Small intestine (tissue), 7 donors: ENCODE measurements at regions not wholly inside any gene's neighbourhood (a gene's known extent, or its start where the extent isn't known, plus 50 kb on each side); places are given as distances from the start of the nearest gene placed in this dataset.
"Not testable (repeated sequence)": the region's sequence is repeated elsewhere in the genome, so short reads cannot be mapped to it uniquely, and the experiment has no call there.

Experiments
- DNase-seq, 2 donors: peaks; one replicate each; pipeline versions ENCODE4 v3.0.0 to v3.0.0-alpha.2; 2013
- FAIRE-seq: peaks from 2 replicates; lab custom pipeline; 2012; peaks lifted over from hg19 to GRCh38; lab: Jason Lieb, UNC
- H3K27ac ChIP-seq, 3 donors: one replicate each; pipeline ENCODE4 v1.5.1; 2013; ENCODE audit warnings: low read length in 2 of 3, mild to moderate bottlenecking in 2 of 3, control low read depth in 1 of 3, inconsistent platforms in 1 of 3, low read depth in 1 of 3, moderate library complexity in 1 of 3
- H3K27me3 ChIP-seq, 3 donors: one replicate each; pipeline ENCODE4 v1.6.1; 2013; ENCODE audit warnings: low read length in 3 of 3, inconsistent platforms in 1 of 3; ENCODE audit not compliant: control insufficient read depth in 3 of 3, insufficient read depth in 3 of 3
- H3K36me3 ChIP-seq, 3 donors: one replicate each; pipeline ENCODE4 v1.6.1; 2013; ENCODE audit warnings: low read length in 3 of 3, inconsistent platforms in 1 of 3, low read depth in 1 of 3, mild to moderate bottlenecking in 1 of 3, moderate library complexity in 1 of 3; ENCODE audit not compliant: control insufficient read depth in 3 of 3, insufficient read depth in 2 of 3
- H3K4me1 ChIP-seq, 3 donors: one replicate each; pipeline ENCODE4 v1.6.1; 2013; ENCODE audit warnings: low read length in 2 of 3, inconsistent platforms in 1 of 3, low read depth in 1 of 3, mild to moderate bottlenecking in 1 of 3, moderate library complexity in 1 of 3; ENCODE audit not compliant: control insufficient read depth in 3 of 3, insufficient read depth in 2 of 3
- H3K4me3 ChIP-seq, 3 donors: one replicate each; pipeline ENCODE4 v1.5.1; 2013; ENCODE audit warnings: low read length in 3 of 3, control low read depth in 1 of 3, inconsistent platforms in 1 of 3, low read depth in 1 of 3, mild to moderate bottlenecking in 1 of 3, moderate library complexity in 1 of 3
- H3K9me3 ChIP-seq, 2 donors: one replicate each; pipeline ENCODE4 v1.6.1; 2013; ENCODE audit warnings: low read depth in 1 of 2, low read length in 1 of 2; ENCODE audit not compliant: control insufficient read depth in 2 of 2, insufficient read depth in 1 of 2
- WGBS, 3 donors: extraction: QIAGEN DNeasy Blood & Tissue Kit; methylation state at CpG; one replicate each; pipeline ENCODE4 v1.1.7; 2013; 5-methylcytosine and 5-hydroxymethylcytosine counted together
- donor health status: healthy with polysubstance abuse.
- donor health status: control.
- donor health status: control.
- donor health status: Bipolar disorder and iron deficiency.
- donor health status: healthy.

DNA sequence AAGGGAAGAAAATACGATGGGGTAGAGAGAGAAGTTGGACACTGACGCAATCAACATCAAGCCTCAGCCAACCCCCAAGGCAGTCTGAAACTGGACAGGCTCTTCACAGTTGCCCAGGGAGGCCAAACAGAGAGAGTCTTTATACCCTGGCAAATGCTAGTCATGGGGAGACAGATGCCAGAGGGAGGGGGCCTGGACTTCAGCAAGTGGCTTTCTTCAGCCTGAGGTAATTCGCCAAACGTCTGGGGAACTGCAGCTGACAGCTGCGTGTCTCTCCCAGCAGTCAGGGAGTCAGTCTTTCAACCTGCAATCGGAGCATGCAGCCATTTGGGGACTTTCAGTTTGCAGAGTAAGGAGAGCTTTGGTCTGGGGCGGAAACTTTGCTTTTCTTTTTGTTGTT, 521.6 kb downstream of the TRIML1 start:
- DNase-seq (no peak), FAIRE-seq (no peak)
- Histone ChIP-seq H3K4me1 (no peaks in the 10 kb centered on the region), H3K4me3 (no peak overlapping the region), H3K9me3 (peaks cover 0 to 3% of the 10 kb centered on the region in 2 donors), H3K36me3 (no peaks in the 10 kb centered on the region), H3K27ac (no peak overlapping the region), H3K27me3 (no peaks in the 10 kb centered on the region)
- WGBS, 3 donors, result 84 to 91% (median 90%) methylated on average over 7 of the region's 7 CpGs

DNA sequence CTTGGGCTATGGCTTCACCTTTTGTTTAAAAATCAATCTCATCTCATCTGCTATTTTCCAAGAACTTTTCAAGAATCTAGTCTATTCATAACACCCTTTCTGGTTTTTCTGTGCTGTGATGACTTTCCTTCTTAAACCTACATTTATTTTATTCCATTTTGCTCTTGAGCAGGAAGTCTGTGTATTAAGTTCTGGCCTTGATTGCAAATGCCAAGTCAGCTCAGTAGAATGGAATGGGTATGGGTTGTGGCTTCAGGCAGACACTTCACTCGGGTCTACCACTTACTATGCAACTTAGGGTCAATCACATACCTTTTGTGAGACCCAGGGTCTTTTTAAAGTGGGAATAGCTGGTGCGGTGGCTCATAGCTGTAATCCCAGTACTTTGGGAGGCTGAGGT, 522.3 kb downstream of the TRIML1 start:
- FAIRE-seq, result no peak
- 83 to 86% (median 84%) methylated on average over 2 of the region's 2 CpGs for WGBS, 3 donors
- no peaks in the 10 kb centered on the region for H3K4me1 ChIP-seq

DNA sequence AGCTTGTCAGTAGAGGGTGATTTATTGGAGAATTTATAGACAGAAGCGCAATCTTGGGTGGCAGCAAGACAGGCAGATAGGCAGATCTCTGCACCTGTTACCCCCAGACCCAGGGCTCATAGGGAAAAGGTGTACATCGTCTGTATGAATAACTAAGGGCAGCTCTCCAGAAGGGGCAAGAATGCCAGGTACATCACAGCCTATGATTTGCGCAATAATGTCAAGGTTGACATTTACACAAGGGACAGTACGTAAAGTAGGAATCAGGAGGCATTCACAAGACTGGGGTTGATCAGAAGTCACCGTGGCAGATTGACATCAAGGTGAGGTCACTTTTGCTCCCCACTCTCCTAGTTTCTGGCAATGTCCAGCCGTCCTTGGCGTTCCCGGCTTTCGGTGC, 524.1 kb downstream of the TRIML1 start:
- DNase-seq (no peak), FAIRE-seq (no peak)
- Histone ChIP-seq H3K36me3 (no peaks in the 10 kb centered on the region), H3K4me3 (no peak overlapping the region), H3K27me3 (no peaks in the 10 kb centered on the region), H3K27ac (no peak overlapping the region), H3K9me3 (peaks cover 0 to 3% of the 10 kb centered on the region in 2 donors), H3K4me1 (no peaks in the 10 kb centered on the region)
- 82 to 87% (median 82%) methylated on average over 9 of the region's 9 CpGs for WGBS, 3 donors

More for the DNA sequence above, 522.3 kb downstream of the TRIML1 start:
- Histone ChIP-seq H3K4me3 (no peak overlapping the region), H3K27ac (no peak overlapping the region), H3K9me3 (peaks cover 0 to 3% of the 10 kb centered on the region in 2 donors), H3K36me3 (no peaks in the 10 kb centered on the region), H3K27me3 (no peaks in the 10 kb centered on the region)
- no peak for DNase-seq

DNA sequence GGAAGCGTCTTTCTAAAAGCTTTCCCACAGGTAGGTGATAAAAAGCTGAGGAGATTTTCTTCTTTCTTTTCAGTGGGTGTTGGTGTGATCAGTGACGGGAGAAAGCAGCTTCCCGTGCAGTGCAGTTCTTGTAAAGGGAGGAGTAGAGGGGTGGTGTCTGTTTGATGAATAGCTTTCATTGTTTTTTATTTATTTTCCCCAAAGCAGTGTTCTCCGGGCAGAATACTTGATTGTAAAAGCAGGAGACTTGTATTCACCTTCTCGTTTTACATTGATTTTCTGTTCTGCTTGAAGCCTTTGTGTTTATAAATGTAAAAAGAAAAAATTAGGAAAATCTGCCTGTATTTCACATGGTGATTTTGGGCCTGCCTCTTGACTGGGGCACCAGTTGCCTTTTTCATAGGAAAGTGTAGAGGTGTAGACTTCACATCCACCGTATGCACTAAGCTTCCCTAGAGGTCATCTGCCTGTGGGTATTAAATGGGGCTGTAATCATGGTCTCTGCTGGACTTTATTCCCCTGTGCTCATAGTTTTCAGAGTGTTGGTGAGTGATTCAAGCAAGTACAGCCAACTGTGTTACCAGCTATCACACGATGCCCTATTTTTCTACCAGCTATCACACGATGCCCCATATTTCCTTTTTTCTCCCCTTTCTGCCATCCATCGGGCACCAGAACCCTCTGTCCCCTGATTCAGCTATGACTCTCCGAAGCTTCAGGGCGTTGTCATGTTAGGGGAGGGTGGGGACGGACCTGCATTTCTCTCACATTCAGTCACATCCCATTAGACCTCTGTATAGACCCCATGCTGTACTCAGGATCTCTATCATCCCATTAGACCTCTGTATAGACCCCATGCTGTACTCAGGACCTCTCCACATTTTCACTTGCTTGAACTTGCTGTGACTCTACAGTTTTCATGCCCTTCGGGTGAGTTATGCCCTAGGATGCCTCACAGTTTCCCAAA, 526.5 kb downstream of the TRIML1 start:
- WGBS, 3 donors, result 37 to 49% (median 46%) methylated on average over 13 of the region's 13 CpGs
- no peak for DNase-seq
- H3K27me3 ChIP-seq, result no peaks in the 10 kb centered on the region
- no peak overlapping the region for H3K4me3 ChIP-seq
- H3K36me3 ChIP-seq, result no peaks in the 10 kb centered on the region
- H3K27ac ChIP-seq, result no peak overlapping the region
- H3K9me3 ChIP-seq, result peaks cover 0 to 3% of the 10 kb centered on the region in 2 donors
- H3K4me1 ChIP-seq, result no peaks in the 10 kb centered on the region
- no peak for FAIRE-seq

DNA sequence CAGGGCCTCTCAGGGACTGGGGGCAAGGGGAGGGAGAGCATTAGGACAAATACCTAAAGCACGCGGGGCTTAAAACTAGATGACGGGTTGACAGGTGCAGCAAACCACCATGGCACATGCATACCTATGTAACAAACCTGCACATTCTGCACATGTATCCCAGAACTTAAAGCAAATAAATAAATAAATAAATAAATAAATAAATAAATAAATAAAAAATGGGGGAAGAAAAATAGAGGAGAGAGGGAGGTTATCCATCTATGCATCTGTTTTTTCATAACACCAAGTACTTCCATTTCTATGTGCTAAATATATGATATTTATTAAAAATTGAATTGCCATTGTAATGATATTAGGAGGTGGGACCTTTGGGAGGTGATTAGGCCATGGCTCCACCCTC, 539.5 kb downstream of the TRIML1 start:
- not testable (repeated sequence) for H3K4me1 ChIP-seq, FAIRE-seq, H3K27ac ChIP-seq, H3K36me3 ChIP-seq, H3K27me3 ChIP-seq, H3K9me3 ChIP-seq, DNase-seq, H3K4me3 ChIP-seq
- WGBS, 3 donors, result 96 to 100% (median 99%) methylated on average over 3 of the region's 3 CpGs

DNA sequence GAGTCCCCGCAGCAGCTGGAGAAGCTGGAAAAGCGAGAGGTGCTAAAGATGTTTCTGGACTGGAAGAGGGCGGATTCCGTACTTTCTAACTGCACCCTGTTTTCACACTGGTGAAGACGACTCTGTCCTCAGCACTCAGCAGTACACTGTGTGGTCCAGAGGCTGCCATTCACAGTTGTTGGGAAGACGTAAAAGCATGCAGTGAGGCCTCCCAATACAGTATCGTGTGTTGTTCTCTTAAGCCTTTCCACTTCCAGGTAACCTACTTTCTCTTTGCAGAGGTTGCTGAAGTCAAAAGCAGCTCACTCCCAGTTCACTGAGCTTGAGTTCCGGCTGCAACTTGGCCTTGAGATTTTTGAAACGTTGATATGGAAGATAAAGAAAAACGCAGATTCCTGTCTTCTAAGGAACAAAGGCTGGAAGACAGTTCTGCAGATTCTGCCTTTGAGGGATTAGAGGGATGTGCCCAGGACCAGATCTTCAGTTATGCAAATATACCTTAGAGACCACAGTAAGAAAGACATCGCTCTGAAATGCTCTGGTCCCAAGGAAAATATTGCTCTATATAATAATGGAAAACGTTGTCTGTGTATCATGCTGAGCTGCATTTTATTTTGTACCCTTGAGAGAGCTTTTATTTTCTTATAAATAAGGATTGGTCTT, 540.9 kb downstream of the TRIML1 start:
- no peak for FAIRE-seq
- WGBS, 3 donors, result 66 to 82% (median 73%) methylated on average over 12 of the region's 12 CpGs
- H3K4me3 ChIP-seq, result no peak overlapping the region

DNA sequence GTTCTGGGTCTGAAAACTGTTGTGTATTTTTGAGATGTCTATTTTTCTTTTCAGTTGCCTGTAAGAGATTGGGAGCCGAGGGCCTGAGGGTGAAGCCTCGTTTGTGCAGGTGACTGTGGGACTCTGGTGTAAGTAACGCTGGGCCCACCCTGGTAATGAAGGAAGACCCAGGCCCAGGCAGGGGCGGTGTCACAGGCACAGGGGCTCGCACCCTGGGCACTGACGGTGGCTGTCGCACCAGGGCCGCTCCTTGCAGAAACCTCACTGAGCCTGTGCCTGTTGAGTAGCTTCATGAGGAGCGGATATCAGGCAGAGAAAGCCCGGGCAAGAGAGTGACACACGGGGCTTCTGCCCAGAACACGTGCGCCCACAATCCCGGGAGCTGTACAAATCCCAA, 541.4 kb downstream of the TRIML1 start:
- Histone ChIP-seq H3K4me3 (no peak overlapping the region), H3K4me1 (no peaks in the 10 kb centered on the region), H3K27ac (no peak overlapping the region), H3K36me3 (no peaks in the 10 kb centered on the region), H3K9me3 (no peaks in the 10 kb centered on the region), H3K27me3 (no peaks in the 10 kb centered on the region)
- WGBS, 3 donors, result 88 to 91% (median 91%) methylated on average over 13 to 14 of the region's 14 CpGs
- FAIRE-seq (no peak), DNase-seq (no peak)

More for the DNA sequence above, 540.9 kb downstream of the TRIML1 start:
- Histone ChIP-seq H3K36me3 (no peaks in the 10 kb centered on the region), H3K4me1 (no peaks in the 10 kb centered on the region), H3K9me3 (no peaks in the 10 kb centered on the region), H3K27ac (no peak overlapping the region), H3K27me3 (no peaks in the 10 kb centered on the region)
- no peak for DNase-seq

DNA sequence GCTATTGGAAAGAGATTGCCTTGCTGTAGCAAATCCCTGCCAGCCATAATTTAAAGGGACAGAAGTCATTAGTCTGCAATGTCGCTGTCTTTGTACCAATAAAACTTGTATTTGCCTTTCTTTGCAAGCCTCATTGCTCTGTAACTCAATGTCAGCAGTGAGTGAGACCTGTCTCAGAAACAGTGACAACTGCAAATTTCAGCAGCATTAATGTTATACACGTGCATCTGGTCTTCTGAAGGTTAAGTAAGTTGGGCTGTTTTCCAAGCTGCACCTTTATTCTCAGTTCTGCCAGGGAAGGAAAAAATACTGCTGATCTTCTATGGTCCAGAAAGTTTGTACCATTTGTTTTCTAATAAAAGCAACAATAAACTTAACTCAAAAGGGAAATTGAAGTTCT, 543.1 kb downstream of the TRIML1 start:
- WGBS, 3 donors, result 17 to 39% (median 31%) methylated on average over 2 of the region's 2 CpGs
- DNase-seq, result no peak
- Histone ChIP-seq H3K36me3 (no peaks in the 10 kb centered on the region), H3K27me3 (no peaks in the 10 kb centered on the region), H3K4me3 (no peak overlapping the region), H3K4me1 (no peaks in the 10 kb centered on the region), H3K27ac (no peak overlapping the region), H3K9me3 (no peaks in the 10 kb centered on the region)
- no peak for FAIRE-seq
